ENCODE measurements at regions not wholly inside any gene's neighbourhood (a gene's known extent, or its start where the extent isn't known, plus 50 kb on each side); places are given as distances from the start of the nearest gene placed in this dataset.

GRCh38 chr1:199335496-199335895 is 692.0 kb upstream of the NR5A2 start:
- no peak for DNase-seq (ENCODE audit: low read depth)

- no peak for DNase-seq (ENCODE audit: low read depth)
Observed at GRCh38 chr1:199336745-199337640, 690.5 kb upstream of the NR5A2 start.

- DNase-seq (ENCODE audit: low read depth): no peak
Observed at GRCh38 chr1:199338760-199339159, 688.8 kb upstream of the NR5A2 start.

GRCh38 chr1:199352351-199352750 is 675.2 kb upstream of the NR5A2 start:
- no peak for DNase-seq (ENCODE audit: low read depth)

GRCh38 chr1:199353906-199354305 is 673.6 kb upstream of the NR5A2 start:
- no peak for DNase-seq (ENCODE audit: low read depth)

- no peak for DNase-seq (ENCODE audit: low read depth)
Observed at GRCh38 chr1:199356561-199356960, 670.9 kb upstream of the NR5A2 start.

- no peak for DNase-seq (ENCODE audit: low read depth)
Observed at GRCh38 chr1:199357599-199357998, 669.9 kb upstream of the NR5A2 start.

- no peak for DNase-seq (ENCODE audit: low read depth)
Observed at GRCh38 chr1:199362996-199363395, 664.5 kb upstream of the NR5A2 start.

GRCh38 chr1:199373139-199373538 is 654.4 kb upstream of the NR5A2 start:
- no peak for DNase-seq (ENCODE audit: low read depth)

GRCh38 chr1:199377211-199377610 is 650.3 kb upstream of the NR5A2 start:
- DNase-seq (ENCODE audit: low read depth): no peak

- DNase-seq (ENCODE audit: low read depth): no peak
Observed at GRCh38 chr1:199383793-199384192, 643.7 kb upstream of the NR5A2 start.

GRCh38 chr1:199394856-199395255 is 632.7 kb upstream of the NR5A2 start:
- no peak for DNase-seq (ENCODE audit: low read depth)

- DNase-seq (ENCODE audit: low read depth): no peak
Observed at GRCh38 chr1:199396456-199396855, 631.1 kb upstream of the NR5A2 start.

- DNase-seq (ENCODE audit: low read depth): no peak
Observed at GRCh38 chr1:199399996-199400724, 627.4 kb upstream of the NR5A2 start.

- DNase-seq (ENCODE audit: low read depth): no peak
Observed at GRCh38 chr1:199403531-199404116, 623.9 kb upstream of the NR5A2 start.

- DNase-seq (ENCODE audit: low read depth): no peak
Observed at GRCh38 chr1:199404191-199404590, 623.3 kb upstream of the NR5A2 start.

GRCh38 chr1:199404976-199405375 is 622.5 kb upstream of the NR5A2 start:
- DNase-seq (ENCODE audit: low read depth): no peak

- no peak for DNase-seq (ENCODE audit: low read depth)
Observed at GRCh38 chr1:199405634-199406196, 621.8 kb upstream of the NR5A2 start.

GRCh38 chr1:199410462-199410861 is 617.0 kb upstream of the NR5A2 start:
- DNase-seq (ENCODE audit: low read depth): no peak

- no peak for DNase-seq (ENCODE audit: low read depth)
Observed at GRCh38 chr1:199411506-199411905, 616.0 kb upstream of the NR5A2 start.

GRCh38 chr1:199422206-199422605 is 605.3 kb upstream of the NR5A2 start:
- no peak for DNase-seq (ENCODE audit: low read depth)

GRCh38 chr1:199447906-199448305 is 579.6 kb upstream of the NR5A2 start:
- no peak for DNase-seq (ENCODE audit: low read depth)

GRCh38 chr1:199448646-199449045 is 578.9 kb upstream of the NR5A2 start:
- DNase-seq (ENCODE audit: low read depth): no peak
